Lung microvascular endothelial cell (primary cell): ENCODE measurements at regions not wholly inside any gene's neighbourhood (a gene's known extent, or its start where the extent isn't known, plus 50 kb on each side); places are given as distances from the start of the nearest gene placed in this dataset.
"Not testable (repeated sequence)": the region's sequence is repeated elsewhere in the genome, so short reads cannot be mapped to it uniquely, and the experiment has no call there.

Experiments
- DNase-seq, 2 donors: peaks; one replicate each; pipeline versions ENCODE4 v3.0.0 to v3.0.0-alpha.2; 2010; ENCODE audit warnings: low read depth in 2 of 2

DNA sequence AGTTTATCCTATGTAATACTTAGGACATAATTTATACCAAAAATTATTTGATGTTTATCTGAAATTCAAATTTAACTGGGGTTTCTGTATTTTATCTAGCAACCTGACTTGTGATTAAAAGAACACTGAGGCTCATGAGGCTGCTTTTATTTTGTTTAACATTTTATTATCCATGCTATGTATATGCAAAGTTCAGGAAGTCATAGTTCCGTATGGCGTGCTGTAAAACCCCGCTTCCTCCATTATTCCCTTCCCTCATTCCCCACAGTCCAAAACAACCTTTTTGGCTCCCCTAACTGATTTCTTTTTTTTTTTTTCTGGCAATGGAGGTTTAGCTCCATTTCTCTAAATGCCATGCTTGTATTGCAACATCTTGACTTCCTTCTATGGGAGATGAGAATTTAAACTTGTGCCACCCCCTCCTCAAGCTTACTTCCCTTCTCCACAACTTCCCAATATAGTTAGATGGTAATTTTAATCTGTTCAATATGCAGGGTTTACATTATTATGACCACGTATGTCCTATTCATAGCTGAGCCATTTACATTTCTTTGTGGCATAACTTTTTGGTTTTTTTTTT lies 138.0 kb upstream of the DNAH14 start:
- DNase-seq: no peak

DNA sequence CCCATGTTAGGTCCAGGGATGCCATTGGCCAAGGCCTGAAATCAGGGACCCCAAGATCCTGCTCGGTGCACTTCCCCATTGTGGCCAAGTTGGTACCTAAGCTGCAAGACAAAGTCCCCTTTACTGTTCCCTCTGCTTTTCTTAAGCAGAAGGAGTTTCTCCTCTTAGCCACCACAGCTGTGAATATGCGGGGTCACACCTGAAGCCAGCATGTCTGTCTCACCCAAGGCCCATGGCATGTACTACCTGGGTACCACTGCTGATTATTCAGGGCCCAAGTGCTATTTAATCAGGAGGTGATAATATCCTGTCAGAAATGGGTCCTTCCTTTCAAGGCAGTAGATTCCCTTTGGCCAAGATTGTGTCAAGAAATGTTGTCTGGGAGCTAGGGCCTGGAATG lies 133.9 kb upstream of the DNAH14 start:
- no peak for DNase-seq

DNA sequence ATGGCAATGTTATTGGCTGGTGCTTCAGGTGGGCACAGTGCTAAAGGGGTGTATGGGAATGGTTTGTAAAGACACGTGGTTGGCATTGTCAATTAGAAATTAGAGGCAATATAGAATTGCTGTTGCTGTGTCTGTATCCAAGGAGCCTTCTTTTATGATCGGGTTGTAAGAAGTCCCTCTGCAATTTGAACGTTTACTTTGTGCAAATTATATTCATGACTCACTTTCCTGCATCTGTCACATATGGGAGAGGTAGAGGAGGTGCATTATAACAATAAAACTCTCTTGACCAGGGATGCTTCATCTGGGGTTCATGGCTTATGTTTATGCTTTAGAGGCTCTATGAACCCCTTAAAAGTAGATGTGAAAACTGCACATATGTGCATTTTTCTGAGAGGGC lies 130.4 kb upstream of the DNAH14 start:
- DNase-seq: no peak

DNA sequence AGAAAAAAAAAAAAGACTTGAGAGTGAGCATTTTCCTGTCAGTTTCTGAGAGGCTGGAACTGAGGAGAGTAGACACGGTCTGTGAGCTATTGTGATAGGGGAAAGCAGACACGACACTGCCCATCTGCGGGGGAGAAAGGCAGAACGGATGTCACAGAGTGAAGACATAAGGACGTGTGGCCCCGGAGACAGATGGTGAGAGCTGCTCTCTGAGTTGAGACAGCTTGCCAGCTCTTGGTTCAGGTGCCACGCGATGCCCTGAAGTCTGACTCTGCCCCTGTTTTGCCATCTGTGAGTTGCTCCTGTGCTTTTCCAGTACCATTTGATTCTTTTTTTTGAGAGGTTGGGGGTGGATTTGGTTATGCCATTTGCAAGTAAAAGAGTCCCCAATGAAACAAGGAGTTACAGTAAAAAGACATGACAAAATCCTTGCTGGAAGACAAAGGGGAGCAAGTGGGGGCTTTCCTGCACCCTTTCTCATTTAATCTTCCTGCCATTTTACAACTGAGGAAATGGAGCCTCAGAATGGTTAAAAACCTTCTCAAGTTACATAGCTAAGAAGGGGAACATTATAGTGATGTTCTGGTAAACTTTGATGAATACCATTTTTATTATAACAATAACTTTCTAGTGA lies 128.9 kb upstream of the DNAH14 start:
- no peak for DNase-seq

DNA sequence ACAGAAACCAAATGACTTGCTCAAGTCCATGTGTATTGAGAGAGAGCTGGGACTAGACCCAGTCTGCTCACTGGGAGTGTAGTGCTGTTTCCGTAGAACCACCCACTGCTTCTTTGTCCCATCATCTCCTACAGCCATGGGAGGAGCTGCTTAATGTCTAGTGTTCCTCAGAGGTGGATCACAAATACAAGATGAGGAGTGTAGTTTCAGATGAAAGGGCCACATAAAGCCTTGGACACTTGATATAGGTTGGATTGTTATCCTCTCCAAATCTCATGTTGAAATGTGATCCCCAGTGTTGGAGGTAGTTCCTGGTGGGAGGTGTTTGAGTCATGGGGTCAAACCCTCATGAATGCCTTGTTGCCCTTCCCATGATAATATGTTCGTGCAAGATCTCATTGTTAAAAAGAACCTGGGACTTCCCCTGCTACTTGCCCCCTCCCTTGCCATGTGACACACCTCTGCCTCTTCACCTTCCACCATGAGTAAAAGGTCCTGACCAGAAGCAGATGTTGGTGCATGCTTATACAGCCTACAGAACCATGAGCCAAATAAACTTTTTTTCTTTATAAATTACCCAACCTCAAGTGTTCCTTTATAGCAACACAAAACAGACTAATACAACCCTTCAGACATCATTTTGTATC lies 127.5 kb upstream of the DNAH14 start:
- DNase-seq: no peak

DNA sequence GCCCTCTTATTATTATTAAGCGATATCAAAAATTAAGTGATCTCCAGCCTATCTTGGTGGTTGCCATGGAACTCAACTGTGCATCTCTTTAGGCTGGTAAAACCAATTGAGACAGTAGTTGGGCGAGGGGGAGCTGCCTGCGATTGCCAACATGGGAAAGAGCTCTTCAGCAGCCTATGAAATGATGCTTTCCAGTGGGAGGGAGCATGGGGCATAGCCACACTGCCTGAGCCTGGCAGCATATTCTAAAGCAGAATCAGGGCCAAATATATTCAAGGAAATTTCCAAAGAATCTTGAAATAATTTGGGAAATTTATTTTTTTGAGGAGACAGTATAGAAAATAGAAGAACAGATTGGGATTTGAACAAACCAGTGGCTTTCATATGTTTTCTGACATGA lies 126.9 kb upstream of the DNAH14 start:
- DNase-seq: no peak

DNA sequence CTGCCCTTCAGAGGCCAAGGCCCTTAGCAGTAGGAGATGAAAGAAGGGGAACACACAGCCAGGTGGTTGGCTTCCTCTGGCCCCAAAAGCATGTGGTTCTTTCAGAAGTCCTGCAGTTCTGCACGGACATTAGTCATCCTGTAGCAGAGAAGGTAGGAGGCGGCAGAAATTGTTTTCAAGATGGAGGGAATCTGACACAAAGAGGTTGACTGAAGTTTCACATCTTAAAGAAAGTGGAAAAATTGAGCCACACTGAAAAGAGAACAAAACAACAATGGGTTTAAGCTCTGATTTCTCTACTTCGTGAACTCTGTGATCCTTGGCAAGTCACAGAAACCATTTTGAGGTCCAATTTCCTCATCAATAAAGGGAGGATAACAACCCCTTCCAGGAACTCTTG lies 125.3 kb upstream of the DNAH14 start:
- DNase-seq: no peak

DNA sequence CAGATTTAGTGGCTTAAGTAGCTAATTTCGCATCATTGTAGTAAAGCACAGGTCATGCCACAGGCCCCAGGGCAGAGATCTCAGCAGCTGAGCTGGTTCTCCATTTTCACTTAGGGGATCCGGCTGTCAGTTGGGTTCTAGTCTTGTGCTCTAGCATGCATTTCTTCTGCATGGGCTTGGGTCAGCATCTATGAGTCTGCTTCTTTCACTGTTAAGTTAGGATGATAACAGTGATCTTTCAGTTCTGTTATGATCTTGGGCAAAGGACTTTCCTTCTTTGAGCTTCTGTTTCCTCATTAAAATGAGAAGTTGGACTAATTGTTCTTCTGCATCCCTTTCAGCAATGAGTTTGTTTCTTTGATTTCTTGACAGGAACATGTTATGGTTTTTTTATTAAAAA lies 123.6 kb upstream of the DNAH14 start:
- DNase-seq: no peak

DNA sequence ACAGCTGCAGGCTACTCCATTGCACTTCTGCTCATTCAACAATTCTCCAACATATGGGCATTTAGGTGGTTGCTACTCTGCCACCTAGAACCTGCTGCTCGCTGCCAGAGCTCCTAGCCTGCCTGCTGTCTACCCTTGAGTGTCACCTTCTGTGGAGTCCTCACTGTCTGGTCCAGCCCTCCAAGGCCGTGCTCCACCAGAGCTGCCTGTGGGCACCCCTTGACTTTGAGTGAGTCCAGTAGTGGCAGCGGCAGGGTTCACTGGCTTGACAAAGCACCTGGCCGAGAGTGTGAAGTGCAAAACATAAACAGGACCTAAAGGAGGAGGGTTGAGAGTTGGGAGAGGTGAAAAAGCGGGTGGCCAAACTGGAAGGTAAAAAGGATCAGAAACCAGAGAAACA lies 120.3 kb upstream of the DNAH14 start:
- no peak for DNase-seq

DNA sequence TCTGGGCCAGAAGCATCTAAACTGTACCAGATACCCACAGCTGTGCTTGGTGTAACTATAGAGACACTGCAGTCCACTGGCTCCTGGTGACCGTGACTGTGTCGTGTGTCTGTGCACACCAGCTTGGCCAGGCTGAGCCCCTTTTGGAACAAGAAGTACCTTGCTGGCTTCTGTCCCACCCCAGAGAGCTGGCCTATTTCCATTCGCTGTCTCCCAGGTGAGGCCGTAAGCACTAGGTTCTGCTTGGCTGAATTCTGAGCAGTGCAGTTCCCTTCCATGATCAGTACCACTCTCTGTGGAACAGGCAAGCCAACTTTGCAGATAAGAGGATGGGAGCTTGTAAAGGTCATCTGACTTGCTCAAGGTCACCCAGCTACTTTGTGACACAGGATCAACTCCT lies 119.9 kb upstream of the DNAH14 start:
- no peak for DNase-seq

DNA sequence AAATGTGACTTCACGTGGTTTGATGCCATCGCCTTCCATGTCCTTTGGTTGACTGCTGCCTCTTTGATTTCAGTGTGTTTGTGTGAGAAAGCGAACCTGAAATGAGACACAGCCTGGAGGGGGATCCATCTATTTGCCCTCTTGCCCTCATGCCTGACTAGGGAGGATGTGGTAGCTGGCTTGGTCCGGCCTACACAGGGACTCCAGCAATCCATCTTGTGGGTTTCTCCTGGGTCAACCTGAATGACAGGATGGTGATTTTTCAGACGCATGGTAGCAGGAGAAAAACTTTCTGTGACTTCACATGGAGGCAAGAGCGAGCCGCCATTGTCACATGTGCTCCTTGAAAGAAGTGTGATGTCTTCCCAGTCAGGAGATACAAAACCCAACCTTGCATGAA lies 117.9 kb upstream of the DNAH14 start:
- DNase-seq: no peak

DNA sequence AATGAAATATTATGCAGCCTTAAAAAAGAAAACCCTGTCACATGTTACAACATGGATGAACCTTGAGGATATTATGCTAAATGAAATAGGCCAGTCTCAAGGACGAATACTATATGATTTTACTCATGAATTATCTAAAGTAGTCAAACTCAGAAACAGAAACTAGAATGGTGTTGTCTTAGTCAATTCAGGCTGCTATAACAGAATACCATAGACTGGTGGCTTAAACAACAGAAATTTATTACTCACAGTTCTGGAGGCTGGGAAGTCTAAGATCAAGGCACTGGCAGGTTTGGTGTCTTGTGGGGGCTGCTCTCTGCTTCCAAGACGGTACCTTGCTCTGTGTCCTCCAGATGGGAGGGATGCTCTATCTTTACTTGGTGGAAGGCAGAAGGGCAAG lies 113.8 kb upstream of the DNAH14 start:
- DNase-seq: no peak

DNA sequence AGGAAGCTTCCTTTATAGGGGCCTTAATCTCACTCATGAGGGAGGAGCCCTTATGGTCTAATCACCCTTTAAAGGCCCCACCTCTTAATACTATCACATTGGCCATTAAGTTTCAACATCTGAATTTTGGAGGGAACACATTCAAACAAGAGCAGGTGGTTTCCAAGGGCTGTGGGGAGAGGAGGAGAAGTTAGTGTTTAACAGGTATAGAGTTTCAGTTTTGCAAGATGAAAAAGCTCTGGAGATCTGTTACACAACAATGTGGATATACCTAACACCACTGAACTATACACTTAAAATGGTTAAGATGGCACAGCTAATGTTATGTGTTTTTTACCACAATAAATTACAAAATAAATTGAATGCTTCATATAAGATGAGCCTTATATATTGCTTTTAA lies 113.4 kb upstream of the DNAH14 start:
- DNase-seq: no peak

DNA sequence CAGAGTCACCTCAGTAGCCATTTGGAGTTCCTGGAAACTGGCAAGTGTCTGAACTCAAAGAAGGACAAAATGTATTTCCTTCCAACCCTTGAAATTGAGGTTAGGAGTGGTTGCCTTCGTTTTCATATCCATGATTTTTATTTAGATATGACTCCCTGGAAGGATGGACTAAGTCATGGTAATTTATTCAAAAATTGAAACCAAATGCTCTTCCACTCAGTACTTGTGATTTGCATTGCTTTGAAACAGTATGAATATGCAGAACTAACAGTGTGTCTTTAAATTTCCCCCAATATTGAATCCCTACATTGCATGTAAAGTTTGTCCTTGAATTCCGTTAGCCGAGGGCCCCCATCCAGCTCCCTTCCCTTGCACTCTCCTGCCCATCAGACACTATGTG lies 112.1 kb upstream of the DNAH14 start:
- DNase-seq: no peak

DNA sequence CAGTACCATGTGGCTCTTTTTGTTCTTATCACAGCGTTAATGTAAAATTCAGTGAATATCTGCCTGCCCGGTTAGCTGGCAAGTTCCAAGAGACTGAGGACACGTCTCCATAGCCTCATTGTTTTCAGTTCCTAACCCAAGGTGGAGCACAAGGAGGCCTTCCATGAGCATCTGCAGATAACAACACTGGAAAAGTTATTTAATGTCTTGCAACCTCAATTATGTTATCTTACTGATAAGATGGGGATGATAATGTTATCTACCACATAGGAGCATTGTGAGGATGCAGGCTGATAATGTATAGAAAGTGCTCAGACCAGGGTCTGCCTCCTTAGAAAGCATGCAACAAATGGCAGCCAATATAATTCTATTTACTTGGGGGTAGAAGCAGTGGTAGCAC lies 109.6 kb upstream of the DNAH14 start:
- no peak for DNase-seq

DNA sequence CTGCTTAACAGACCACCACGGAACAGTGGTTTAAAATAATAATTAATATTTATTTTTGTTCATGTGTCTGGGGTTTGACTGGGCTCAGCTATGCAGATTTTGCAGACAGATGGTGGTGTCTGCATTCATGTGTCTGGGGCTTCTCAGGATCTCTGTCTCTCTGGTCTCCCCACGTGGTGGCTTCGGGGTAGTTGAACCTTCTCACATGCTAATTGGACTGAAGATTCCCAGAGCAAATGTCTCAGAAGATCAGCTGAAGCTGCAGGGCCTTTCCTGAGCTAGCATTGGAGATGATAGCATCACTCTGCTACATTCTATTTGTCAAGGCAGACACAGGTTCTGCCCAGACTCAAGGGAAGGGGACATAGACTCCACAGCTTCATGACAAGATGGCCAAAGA lies 109.1 kb upstream of the DNAH14 start:
- DNase-seq: no peak

DNA sequence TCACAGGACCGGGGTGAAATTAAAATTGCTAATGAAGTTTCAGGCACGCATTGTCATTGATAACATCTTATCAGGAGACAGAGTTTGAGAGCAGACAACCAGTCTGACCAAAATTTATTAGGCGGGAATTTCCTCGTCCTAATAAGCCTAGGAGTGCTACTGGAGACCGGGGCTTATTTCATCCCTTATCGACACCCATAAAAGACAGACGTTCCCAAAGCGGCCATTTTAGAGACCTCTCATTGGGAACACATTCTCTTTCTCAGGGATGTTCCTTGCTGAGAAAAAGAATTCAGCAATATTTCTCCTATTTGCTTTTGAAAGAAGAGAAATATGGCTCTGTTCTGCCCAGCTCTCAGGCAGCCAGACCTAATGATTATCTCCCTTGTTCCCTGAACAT lies 107.7 kb upstream of the DNAH14 start:
- not testable (repeated sequence) for DNase-seq

DNA sequence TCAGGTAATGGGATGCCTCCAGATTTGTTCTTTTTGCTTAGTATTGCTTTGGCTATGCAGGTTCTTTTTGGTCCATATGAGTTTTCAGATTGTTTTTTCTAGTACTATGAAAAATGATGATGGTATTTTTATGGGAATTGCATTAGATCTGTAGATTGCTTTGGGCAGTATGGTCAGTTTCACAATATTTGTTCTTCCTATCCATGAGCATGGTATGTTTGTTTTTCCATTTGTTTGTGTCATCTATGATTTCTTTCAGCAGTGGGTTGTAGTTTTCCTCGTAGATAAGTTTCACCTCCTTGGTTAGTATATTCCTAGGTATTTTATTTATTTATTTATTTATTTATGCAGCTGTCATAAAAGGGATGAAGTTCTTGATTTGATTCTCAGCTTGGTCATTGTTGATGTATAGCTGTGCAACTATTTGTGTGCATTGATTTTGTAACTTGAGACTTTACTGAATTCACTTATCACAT lies 103.9 kb upstream of the DNAH14 start:
- no peak for DNase-seq

DNA sequence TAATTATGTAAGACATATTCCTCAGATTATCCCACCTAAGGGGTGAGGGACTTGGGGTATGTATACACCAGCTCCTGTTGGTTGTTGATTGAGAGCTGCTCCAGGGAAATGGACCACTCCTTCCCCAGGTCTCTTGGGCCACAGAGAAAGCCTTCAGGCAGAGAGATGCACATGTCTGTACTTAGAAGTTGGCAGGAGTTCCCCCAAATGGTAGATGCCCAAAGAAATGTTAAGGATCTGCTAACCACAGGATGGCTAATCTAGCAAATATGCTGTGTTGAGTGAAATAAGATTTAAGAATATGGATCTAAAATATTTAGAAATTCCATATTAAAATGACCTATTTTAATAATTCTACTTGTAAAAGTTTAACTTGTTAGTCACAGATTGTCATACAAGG lies 100.8 kb upstream of the DNAH14 start:
- no peak for DNase-seq

DNA sequence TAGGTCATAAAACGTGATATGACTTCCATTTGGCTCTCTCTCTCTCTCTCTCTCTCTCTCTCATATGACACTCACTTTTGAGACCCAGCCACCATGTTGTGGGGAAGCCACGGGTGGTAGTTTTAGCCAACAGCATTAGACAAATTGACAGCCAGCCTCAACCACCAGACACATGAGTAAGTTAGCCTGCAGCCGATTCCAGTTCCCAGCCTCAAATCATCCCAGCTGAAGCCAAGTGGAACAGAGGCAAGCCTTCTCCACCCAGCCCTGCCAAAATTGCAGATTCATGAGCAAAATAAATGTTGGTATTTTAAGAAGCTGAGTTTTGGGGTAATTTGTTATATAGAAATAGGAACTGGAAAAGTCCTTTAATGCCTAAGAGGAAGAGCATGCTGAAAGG lies 98.0 kb upstream of the DNAH14 start:
- DNase-seq: no peak

DNA sequence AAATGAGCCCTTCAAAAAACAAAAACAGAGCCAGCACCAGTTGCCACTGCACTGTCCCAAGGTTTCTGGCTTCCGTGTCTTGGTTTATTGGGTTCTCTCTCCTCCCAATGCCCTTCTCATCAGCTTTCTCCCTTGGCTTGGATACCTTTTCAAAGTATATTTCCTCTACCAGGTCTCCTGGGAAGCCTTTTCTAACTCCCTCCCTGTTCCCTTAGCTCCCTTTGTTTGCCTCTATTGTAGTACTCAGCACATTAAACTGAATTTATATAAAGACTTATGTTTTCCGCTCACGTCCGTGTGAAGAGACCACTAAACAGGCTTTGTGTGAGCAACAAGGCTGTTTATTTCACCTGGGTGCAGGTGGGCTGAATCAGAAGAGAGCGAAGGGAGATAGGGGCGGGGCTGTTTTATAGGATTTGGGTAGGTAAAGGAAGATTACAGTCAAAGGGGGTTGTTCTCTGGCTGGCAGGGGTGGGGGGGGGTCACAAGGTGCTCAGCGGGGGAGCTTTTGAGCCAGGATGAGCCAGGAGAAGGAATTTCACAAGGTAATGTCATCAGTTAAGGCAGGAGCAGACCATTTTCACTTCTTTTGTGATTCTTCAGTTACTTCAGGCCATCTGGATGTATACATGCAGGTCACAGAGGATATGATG lies 89.7 kb upstream of the DNAH14 start:
- not testable (repeated sequence) for DNase-seq

DNA sequence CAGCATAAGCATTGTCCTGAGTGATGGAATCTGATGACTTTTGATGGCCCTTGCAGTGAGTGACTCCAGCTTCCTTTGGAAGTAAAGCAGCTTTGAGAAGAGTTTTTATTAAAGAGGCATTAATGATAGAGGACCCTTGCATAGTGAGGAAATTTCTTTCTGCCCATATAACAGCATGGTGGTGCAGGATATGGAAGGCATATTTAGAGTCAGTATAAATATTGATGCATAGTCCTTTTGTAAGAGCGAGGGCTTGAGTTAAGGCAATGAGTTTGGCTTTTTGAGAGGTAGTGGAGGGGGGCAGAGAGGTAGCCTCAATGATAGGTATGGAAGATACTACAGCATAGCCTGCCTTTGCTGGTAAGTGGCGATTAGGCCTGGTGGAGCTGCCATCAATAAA lies 87.7 kb upstream of the DNAH14 start:
- not testable (repeated sequence) for DNase-seq
